ENCODE measurements at regions not wholly inside any gene's neighbourhood (a gene's known extent, or its start where the extent isn't known, plus 50 kb on each side); places are given as distances from the start of the nearest gene placed in this dataset.

DNA sequence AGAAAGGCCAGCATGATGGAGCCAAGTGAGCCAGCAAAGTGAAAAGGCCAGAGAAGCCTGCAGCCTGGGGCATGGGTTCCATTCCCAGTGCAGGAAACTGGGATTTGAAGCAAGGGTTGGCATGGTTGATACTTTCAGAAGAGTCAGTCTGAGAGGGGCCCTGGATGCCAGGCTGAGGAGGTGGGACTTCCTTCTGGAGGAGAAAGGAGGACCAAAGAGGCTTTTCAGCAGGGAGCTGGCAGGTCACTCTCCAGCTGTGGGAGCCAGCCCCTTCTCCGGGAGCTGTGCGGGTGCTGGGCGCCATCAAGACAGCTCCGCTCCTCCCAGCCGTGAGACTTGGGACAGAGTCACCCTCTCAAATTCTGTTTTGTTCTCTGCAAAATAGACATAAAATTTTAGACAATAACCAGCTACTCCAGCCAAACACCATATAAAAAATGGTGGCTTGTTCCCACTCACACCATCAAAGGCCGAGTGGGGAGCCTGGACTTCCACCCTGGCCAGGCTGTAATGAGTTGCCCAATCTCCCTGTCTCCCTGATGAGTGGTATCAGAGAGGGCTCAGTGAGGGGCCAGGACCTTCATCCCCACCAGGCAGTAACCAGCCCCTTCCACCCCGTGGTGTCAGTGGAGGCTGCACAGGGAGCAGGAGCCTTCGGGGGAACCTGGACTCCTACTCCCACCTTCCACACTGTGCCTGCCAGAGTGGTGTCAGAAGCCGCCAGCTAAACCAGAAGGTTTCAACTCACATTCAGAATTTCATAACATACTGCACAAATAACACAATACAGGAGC is 133.6 kb upstream of the RET start:
- TF ChIP-seq POLR2A (IDR thresholded peaks at IDR 0.05) (no peak), POLR2AphosphoS5 (IDR thresholded peaks at IDR 0.05; ENCODE audit: insufficient read depth in 1 of 2, low read depth in 1 of 2) (no peak)
- TF ChIP-seq, protein P1, sequence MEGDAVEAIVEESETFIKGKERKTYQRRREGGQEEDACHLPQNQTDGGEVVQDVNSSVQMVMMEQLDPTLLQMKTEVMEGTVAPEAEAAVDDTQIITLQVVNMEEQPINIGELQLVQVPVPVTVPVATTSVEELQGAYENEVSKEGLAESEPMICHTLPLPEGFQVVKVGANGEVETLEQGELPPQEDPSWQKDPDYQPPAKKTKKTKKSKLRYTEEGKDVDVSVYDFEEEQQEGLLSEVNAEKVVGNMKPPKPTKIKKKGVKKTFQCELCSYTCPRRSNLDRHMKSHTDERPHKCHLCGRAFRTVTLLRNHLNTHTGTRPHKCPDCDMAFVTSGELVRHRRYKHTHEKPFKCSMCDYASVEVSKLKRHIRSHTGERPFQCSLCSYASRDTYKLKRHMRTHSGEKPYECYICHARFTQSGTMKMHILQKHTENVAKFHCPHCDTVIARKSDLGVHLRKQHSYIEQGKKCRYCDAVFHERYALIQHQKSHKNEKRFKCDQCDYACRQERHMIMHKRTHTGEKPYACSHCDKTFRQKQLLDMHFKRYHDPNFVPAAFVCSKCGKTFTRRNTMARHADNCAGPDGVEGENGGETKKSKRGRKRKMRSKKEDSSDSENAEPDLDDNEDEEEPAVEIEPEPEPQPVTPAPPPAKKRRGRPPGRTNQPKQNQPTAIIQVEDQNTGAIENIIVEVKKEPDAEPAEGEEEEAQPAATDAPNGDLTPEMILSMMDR (IDR thresholded peaks at IDR 0.05), result no peak

Data from vagina (tissue), 2 donors.